ENCODE measurements at regions not wholly inside any gene's neighbourhood (a gene's known extent, or its start where the extent isn't known, plus 50 kb on each side); places are given as distances from the start of the nearest gene placed in this dataset.
"Not testable (repeated sequence)": the region's sequence is repeated elsewhere in the genome, so short reads cannot be mapped to it uniquely, and the experiment has no call there.

GRCh38 chr7:80008039-80008438, 126.6 kb upstream of the GNAI1 start:
- H3K4me3 ChIP-seq, result no peak overlapping the region
- TF ChIP-seq EZH2 (IDR thresholded peaks at IDR 0.05; ENCODE audit: borderline replicate concordance), result no peak
- TF ChIP-seq CTCF (IDR thresholded peaks at IDR 0.05; ENCODE audit: poor library complexity), result no peak
- no peak for TF ChIP-seq EZH2phosphoT487 (IDR thresholded peaks at IDR 0.05; ENCODE audit: low read depth, severe bottlenecking, unreplicated experiment)
- no peaks in the 10 kb centered on the region for H3K4me1 ChIP-seq (ENCODE audit: insufficient read depth)
- no peak overlapping the region for H2AFZ ChIP-seq
- no peaks in the 10 kb centered on the region for H3K27me3 ChIP-seq
- H3K9me3 ChIP-seq (ENCODE audit: low read depth), result no peaks in the 10 kb centered on the region
- H3K79me2 ChIP-seq, result no peaks in the 10 kb centered on the region
- WGBS (ENCODE audit: low lambda C conversion rate, missing lambda C conversion rate), result 79% methylated on average over 1 of the region's 1 CpG
- no peaks in the 10 kb centered on the region for H4K20me1 ChIP-seq (ENCODE audit: insufficient read depth, poor library complexity, severe bottlenecking)
- H3K9me2 ChIP-seq (replicated peaks; ENCODE audit: insufficient read depth), result no peaks in the 10 kb centered on the region
- no peak overlapping the region for H3K27ac ChIP-seq
- DNase-seq (ENCODE audit: low spot score), result no peak
- no peak overlapping the region for H3K4me2 ChIP-seq
- H3K36me3 ChIP-seq (replicated peaks; ENCODE audit: insufficient read depth, low read depth), result no peaks in the 10 kb centered on the region

- no peak overlapping the region for H3K4me2 ChIP-seq
- TF ChIP-seq EZH2phosphoT487 (IDR thresholded peaks at IDR 0.05; ENCODE audit: low read depth, severe bottlenecking, unreplicated experiment), result no peak
- TF ChIP-seq EZH2 (IDR thresholded peaks at IDR 0.05; ENCODE audit: borderline replicate concordance), result no peak
- no peak for TF ChIP-seq CTCF (IDR thresholded peaks at IDR 0.05; ENCODE audit: poor library complexity)
- no peaks in the 10 kb centered on the region for H3K9me2 ChIP-seq (replicated peaks; ENCODE audit: insufficient read depth)
- no peaks in the 10 kb centered on the region for H4K20me1 ChIP-seq (ENCODE audit: insufficient read depth, poor library complexity, severe bottlenecking)
- 30% methylated on average over 2 of the region's 2 CpGs for WGBS (ENCODE audit: low lambda C conversion rate, missing lambda C conversion rate)
- DNase-seq (ENCODE audit: low spot score), result no peak
- H3K79me2 ChIP-seq, result no peaks in the 10 kb centered on the region
- no peaks in the 10 kb centered on the region for H3K36me3 ChIP-seq (replicated peaks; ENCODE audit: insufficient read depth, low read depth)
- no peak overlapping the region for H2AFZ ChIP-seq
- no peak overlapping the region for H3K27ac ChIP-seq
- no peak overlapping the region for H3K4me3 ChIP-seq
- H3K4me1 ChIP-seq (ENCODE audit: insufficient read depth), result no peaks in the 10 kb centered on the region
- no peaks in the 10 kb centered on the region for H3K27me3 ChIP-seq
- no peaks in the 10 kb centered on the region for H3K9me3 ChIP-seq (ENCODE audit: low read depth)
Measured at GRCh38 chr7:80002865-80003264, 131.8 kb upstream of the GNAI1 start.

- Histone ChIP-seq H3K4me2 (no peak overlapping the region), H3K4me3 (no peak overlapping the region), H3K9me2 (replicated peaks; ENCODE audit: insufficient read depth) (no peaks in the 10 kb centered on the region), H3K27me3 (no peaks in the 10 kb centered on the region), H3K27ac (no peak overlapping the region), H3K79me2 (no peaks in the 10 kb centered on the region), H2AFZ (no peak overlapping the region), H4K20me1 (ENCODE audit: insufficient read depth, poor library complexity, severe bottlenecking) (no peaks in the 10 kb centered on the region), H3K36me3 (replicated peaks; ENCODE audit: insufficient read depth, low read depth) (no peaks in the 10 kb centered on the region), H3K9me3 (ENCODE audit: low read depth) (no peaks in the 10 kb centered on the region), H3K4me1 (ENCODE audit: insufficient read depth) (no peaks in the 10 kb centered on the region)
- no peak for DNase-seq (ENCODE audit: low spot score)
- TF ChIP-seq EZH2 (IDR thresholded peaks at IDR 0.05; ENCODE audit: borderline replicate concordance), result no peak
- WGBS (ENCODE audit: low lambda C conversion rate, missing lambda C conversion rate), result 59% methylated on average over 1 of the region's 1 CpG
Measured at GRCh38 chr7:79998363-79998762, 136.3 kb upstream of the GNAI1 start.

- H3K27me3 ChIP-seq, result no peaks in the 10 kb centered on the region
- H3K79me2 ChIP-seq, result no peaks in the 10 kb centered on the region
- H3K4me1 ChIP-seq (ENCODE audit: insufficient read depth), result no peaks in the 10 kb centered on the region
- no peak overlapping the region for H3K4me2 ChIP-seq
- no peaks in the 10 kb centered on the region for H3K9me3 ChIP-seq (ENCODE audit: low read depth)
- WGBS (ENCODE audit: low lambda C conversion rate, missing lambda C conversion rate), result 82% methylated on average over 1 of the region's 1 CpG
- H3K9me2 ChIP-seq (replicated peaks; ENCODE audit: insufficient read depth), result no peaks in the 10 kb centered on the region
- DNase-seq (ENCODE audit: low spot score), result no peak
- no peak overlapping the region for H3K27ac ChIP-seq
- H3K36me3 ChIP-seq (replicated peaks; ENCODE audit: insufficient read depth, low read depth), result no peaks in the 10 kb centered on the region
- no peaks in the 10 kb centered on the region for H4K20me1 ChIP-seq (ENCODE audit: insufficient read depth, poor library complexity, severe bottlenecking)
- TF ChIP-seq EZH2phosphoT487 (IDR thresholded peaks at IDR 0.05; ENCODE audit: low read depth, severe bottlenecking, unreplicated experiment) (no peak), CTCF (IDR thresholded peaks at IDR 0.05; ENCODE audit: poor library complexity) (no peak), EZH2 (IDR thresholded peaks at IDR 0.05; ENCODE audit: borderline replicate concordance) (no peak)
- no peak overlapping the region for H3K4me3 ChIP-seq
- H2AFZ ChIP-seq, result no peak overlapping the region
Measured at GRCh38 chr7:79997345-79997744, 137.3 kb upstream of the GNAI1 start.

- not testable (repeated sequence) for H3K4me2 ChIP-seq; H3K9me2 ChIP-seq (replicated peaks; ENCODE audit: insufficient read depth); H3K27ac ChIP-seq; DNase-seq (ENCODE audit: low spot score); H3K27me3 ChIP-seq; H3K4me3 ChIP-seq; H4K20me1 ChIP-seq (ENCODE audit: insufficient read depth, poor library complexity, severe bottlenecking); H3K36me3 ChIP-seq (replicated peaks; ENCODE audit: insufficient read depth, low read depth); H3K4me1 ChIP-seq (ENCODE audit: insufficient read depth); H2AFZ ChIP-seq; H3K9me3 ChIP-seq (ENCODE audit: low read depth); H3K79me2 ChIP-seq
- 94% methylated on average over 3 of the region's 3 CpGs for WGBS (ENCODE audit: low lambda C conversion rate, missing lambda C conversion rate)
Measured at GRCh38 chr7:79995741-79996140, 138.9 kb upstream of the GNAI1 start.

Data from hepatocyte (in vitro differentiated cells).